Osteocyte (in vitro differentiated cells): ENCODE measurements at regions not wholly inside any gene's neighbourhood (a gene's known extent, or its start where the extent isn't known, plus 50 kb on each side); places are given as distances from the start of the nearest gene placed in this dataset.

Experiments used
- DNase-seq: peaks from one replicate; pipeline ENCODE4 v3.0.0; 2021; ENCODE audit warnings: mixed read lengths; ENCODE audit not compliant: unreplicated experiment; ENCODE audit errors: extremely low spot score
- H3K27ac Mint-ChIP-seq: one replicate; pipeline ENCODE4 v1.8.0; 2021; ENCODE audit warnings: mild to moderate bottlenecking, mixed read lengths; ENCODE audit not compliant: unreplicated experiment
- H3K27me3 Mint-ChIP-seq: one replicate; pipeline ENCODE4 v1.8.0; 2021; ENCODE audit warnings: mixed read lengths; ENCODE audit not compliant: unreplicated experiment
- H3K36me3 Mint-ChIP-seq: one replicate; pipeline ENCODE4 v1.8.0; 2021; ENCODE audit warnings: mixed read lengths; ENCODE audit not compliant: unreplicated experiment
- H3K4me1 Mint-ChIP-seq: one replicate; pipeline ENCODE4 v1.8.0; 2021; ENCODE audit warnings: mixed read lengths; ENCODE audit not compliant: unreplicated experiment
- H3K4me3 Mint-ChIP-seq: one replicate; pipeline ENCODE4 v1.8.0; 2021; ENCODE audit warnings: mild to moderate bottlenecking, moderate library complexity, mixed read lengths; ENCODE audit not compliant: unreplicated experiment
- H3K9me3 Mint-ChIP-seq: one replicate; pipeline ENCODE4 v1.8.0; 2021; ENCODE audit warnings: mixed read lengths; ENCODE audit not compliant: unreplicated experiment
- CTCF ChIP-seq: fragments of 200-600 bp; sonication (generic); IDR thresholded peaks from 2 replicates; pipeline ENCODE4 v1.5.0; 2021; ENCODE audit warnings: antibody characterized with exemption, mild to moderate bottlenecking, moderate library complexity

- Mint-ChIP-seq H3K36me3 (no peaks in the 10 kb centered on the region), H3K4me1 (peaks cover 19% of the 10 kb centered on the region), H3K27ac (no peak overlapping the region), H3K4me3 (no peak overlapping the region), H3K27me3 (no peaks in the 10 kb centered on the region), H3K9me3 (peaks cover 2% of the 10 kb centered on the region)
- no peak for DNase-seq
- no peak for TF ChIP-seq CTCF
Observed at GRCh38 chr3:168579010-168579409, 483.3 kb upstream of the GOLIM4 start.

- peaks cover 4% of the 10 kb centered on the region for H3K9me3 Mint-ChIP-seq
- H3K4me3 Mint-ChIP-seq, result no peak overlapping the region
- H3K27ac Mint-ChIP-seq, result no peak overlapping the region
- H3K4me1 Mint-ChIP-seq, result no peaks in the 10 kb centered on the region
- DNase-seq, result no peak
- no peak for TF ChIP-seq CTCF
- H3K36me3 Mint-ChIP-seq, result no peaks in the 10 kb centered on the region
- no peaks in the 10 kb centered on the region for H3K27me3 Mint-ChIP-seq
Observed at GRCh38 chr3:168575750-168576149, 480.0 kb upstream of the GOLIM4 start.

- Mint-ChIP-seq H3K27ac (no peak overlapping the region), H3K4me1 (no peaks in the 10 kb centered on the region), H3K27me3 (no peaks in the 10 kb centered on the region), H3K4me3 (no peak overlapping the region), H3K36me3 (no peaks in the 10 kb centered on the region), H3K9me3 (peaks cover 4% of the 10 kb centered on the region)
- no peak for DNase-seq
- TF ChIP-seq CTCF, result no peak
Observed at GRCh38 chr3:168574455-168575158, 478.9 kb upstream of the GOLIM4 start.

- no peak for TF ChIP-seq CTCF
- no peak overlapping the region for H3K4me3 Mint-ChIP-seq
- H3K4me1 Mint-ChIP-seq, result no peaks in the 10 kb centered on the region
- peaks cover 4% of the 10 kb centered on the region for H3K9me3 Mint-ChIP-seq
- no peak for DNase-seq
- no peaks in the 10 kb centered on the region for H3K27me3 Mint-ChIP-seq
- no peak overlapping the region for H3K27ac Mint-ChIP-seq
- no peaks in the 10 kb centered on the region for H3K36me3 Mint-ChIP-seq
Observed at GRCh38 chr3:168570404-168571155, 474.9 kb upstream of the GOLIM4 start.

- no peak overlapping the region for H3K4me3 Mint-ChIP-seq
- no peak overlapping the region for H3K27ac Mint-ChIP-seq
- no peaks in the 10 kb centered on the region for H3K4me1 Mint-ChIP-seq
- no peaks in the 10 kb centered on the region for H3K27me3 Mint-ChIP-seq
- DNase-seq, result no peak
- no peaks in the 10 kb centered on the region for H3K9me3 Mint-ChIP-seq
- no peaks in the 10 kb centered on the region for H3K36me3 Mint-ChIP-seq
- TF ChIP-seq CTCF, result no peak
Observed at GRCh38 chr3:168558728-168559411, 463.1 kb upstream of the GOLIM4 start.
